ENCODE measurements at regions not wholly inside any gene's neighbourhood (a gene's known extent, or its start where the extent isn't known, plus 50 kb on each side); places are given as distances from the start of the nearest gene placed in this dataset.

DNA sequence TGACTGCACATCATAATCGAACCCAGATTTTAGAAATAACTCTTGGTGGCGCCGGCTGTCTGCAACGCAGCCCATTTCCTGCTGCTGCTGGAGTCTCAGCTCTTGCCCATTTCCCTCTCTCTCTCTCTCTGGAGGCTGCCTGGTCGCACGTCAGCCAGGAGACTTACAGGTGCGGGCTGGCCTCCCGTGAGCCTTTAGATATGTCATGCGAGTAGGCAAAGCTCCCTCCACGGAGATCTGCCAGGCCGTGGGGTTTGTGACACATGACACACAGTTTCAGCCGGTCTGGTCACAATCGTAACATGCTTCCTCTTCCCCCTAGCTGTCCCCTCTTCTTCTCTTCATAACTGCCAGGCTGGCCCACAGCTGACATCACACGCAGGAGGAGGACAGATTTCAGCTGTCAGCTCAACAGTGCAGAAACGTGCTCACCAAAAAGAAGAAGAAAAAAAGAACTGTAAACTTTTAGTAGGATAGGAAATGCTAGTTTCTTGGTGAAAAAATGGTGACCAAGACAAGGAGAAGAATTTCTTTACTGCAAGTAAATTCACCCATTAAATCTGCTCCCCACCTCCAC, 489.3 kb downstream of the ZNF516 start:
- TF ChIP-seq, protein P1, sequence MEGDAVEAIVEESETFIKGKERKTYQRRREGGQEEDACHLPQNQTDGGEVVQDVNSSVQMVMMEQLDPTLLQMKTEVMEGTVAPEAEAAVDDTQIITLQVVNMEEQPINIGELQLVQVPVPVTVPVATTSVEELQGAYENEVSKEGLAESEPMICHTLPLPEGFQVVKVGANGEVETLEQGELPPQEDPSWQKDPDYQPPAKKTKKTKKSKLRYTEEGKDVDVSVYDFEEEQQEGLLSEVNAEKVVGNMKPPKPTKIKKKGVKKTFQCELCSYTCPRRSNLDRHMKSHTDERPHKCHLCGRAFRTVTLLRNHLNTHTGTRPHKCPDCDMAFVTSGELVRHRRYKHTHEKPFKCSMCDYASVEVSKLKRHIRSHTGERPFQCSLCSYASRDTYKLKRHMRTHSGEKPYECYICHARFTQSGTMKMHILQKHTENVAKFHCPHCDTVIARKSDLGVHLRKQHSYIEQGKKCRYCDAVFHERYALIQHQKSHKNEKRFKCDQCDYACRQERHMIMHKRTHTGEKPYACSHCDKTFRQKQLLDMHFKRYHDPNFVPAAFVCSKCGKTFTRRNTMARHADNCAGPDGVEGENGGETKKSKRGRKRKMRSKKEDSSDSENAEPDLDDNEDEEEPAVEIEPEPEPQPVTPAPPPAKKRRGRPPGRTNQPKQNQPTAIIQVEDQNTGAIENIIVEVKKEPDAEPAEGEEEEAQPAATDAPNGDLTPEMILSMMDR (IDR thresholded peaks at IDR 0.05) = no peak

DNA sequence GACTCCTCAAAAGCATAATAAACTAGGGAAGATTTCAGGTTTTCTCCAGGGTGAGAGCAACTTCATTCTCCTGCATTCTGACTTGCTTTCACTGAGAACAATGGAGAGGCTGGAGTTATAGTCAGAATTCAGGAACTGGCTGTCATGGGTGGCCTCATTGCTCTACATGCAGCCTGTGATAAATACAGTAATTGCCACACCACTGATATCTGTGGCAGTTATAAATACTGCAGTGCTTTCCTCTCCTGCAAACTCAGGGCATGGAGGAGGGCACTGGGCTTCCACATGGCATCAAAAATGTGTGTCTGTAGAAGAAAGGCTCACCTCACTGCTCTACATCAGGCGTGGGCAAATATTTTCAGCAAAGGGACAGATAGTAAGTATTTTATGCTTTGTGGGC, 510.2 kb downstream of the ZNF516 start:
- TF ChIP-seq, protein P1 (IDR thresholded peaks at IDR 0.05) = no peak

DNA sequence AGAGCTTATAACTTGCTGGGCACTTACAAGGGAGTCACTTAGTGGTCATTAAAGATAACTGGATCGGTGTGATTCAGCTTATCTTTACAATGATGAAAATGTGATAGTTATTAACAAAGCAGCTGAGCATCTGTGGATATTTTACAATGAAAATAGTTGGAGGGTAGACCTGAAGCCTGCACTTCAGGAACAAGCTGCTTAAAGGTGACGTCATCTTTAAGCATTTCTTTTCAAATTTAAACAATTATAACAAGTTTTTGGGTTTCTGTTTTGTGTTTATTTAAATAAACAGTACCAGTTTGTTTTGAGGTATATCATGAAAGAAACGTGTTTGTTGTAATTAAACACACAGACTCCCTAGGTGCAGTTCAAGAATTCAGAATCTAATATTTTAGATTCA, 513.9 kb downstream of the ZNF516 start:
- TF ChIP-seq, protein P1 (IDR thresholded peaks at IDR 0.05) = no peak

DNA sequence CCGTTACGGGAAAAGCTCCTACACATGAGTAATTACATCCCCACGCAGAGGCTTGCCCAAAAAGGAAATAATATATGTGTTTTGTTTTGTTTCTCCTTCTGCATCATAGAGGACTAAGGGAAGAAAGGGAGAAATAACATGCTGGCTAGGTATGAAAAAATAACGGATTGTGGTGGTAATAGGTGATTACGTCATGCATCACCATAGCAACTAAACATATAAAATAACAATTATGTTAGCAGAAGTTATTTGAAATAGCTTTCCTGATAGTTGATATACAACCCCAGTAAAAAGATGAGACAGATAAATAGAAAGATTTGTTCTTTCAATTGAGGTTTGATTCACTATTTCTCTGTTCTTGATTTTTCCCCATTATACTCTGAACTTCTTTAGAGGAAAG, 518.0 kb downstream of the ZNF516 start:
- TF ChIP-seq, protein P1 (IDR thresholded peaks at IDR 0.05) = no peak

DNA sequence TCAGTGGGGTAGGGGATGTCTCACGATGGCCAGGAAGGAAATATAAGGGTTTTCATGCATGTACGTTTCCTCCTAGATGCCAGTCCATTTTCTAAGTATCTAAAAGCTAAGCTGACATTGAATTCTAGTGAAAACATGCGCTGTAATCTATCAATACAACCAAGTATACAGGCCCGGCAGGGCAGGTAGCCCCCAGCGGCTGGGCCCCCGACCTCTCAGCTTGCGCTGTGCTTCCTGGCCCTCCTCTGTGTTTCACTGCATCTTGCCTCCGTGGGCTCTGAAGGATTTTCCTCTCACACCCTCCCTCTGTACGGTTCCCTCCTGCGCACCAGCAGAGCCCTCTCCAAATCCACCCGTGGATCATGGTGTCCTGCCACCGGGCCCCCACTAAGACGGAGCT, 524.8 kb downstream of the ZNF516 start:
- TF ChIP-seq, protein P1 (IDR thresholded peaks at IDR 0.05) = no peak

DNA sequence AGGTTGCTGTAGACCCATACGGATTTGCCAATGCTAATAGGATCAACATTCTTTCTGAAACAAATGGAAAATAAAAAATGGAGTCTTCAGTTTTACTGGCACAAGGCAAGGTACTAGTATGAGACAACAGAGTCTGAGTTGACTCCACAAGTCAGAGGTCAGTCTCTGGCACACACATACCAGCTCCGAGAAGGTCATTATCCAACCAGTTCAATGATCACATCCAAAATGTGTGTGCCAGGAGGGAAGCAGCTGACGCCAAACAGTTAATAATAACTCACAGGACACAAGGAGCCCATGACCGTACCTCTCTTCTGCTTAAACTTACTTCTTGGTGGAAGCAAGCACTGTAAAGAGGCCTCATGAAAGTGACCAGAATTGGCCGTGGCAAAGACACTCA, 528.6 kb downstream of the ZNF516 start:
- TF ChIP-seq, protein P1 (IDR thresholded peaks at IDR 0.05) = no peak

DNA sequence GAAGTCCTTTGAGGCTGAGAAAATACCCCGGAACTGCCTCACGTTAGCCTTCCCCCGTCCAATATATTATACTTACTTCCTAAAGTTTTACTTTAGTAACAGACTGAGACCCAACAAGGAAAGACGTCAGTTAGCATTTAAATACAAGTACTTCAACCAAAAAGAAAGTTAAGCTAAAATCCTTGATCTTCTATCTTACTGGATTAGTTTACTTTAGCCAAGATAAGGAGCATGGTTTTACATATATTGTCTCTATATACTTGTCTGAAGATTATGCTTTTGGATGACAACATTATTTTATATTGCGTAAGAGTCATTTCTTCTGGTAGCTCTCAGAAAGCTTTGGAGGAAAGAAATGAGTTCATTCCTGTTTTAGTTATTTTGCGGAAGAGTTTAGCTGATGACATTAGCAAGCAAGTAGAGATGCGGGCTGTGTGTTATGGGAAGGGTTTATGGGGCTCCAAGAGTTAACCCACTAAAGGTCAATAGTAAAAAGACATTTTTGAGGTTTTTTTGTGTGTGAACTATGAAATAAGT, 532.9 kb downstream of the ZNF516 start:
- TF ChIP-seq, protein P1 (IDR thresholded peaks at IDR 0.05) = no peak

DNA sequence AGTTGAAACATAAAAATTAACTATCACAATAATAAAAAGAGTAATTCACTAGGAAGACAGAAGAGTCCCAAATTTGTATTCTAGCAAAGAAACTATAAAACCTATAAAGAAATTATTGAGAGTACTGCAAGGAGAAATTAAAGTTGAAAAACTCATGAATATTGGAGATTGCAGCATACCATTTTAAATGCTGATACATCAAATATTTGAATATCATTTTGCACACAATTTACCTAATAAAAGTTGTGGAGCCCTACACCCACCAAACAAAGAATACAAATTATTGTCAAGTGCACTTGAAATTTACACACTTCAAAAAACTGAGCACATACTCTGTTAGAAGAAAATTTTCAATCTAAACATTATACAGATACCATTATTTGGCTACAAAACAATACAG, 531.6 kb upstream of the SMIM21 start:
- TF ChIP-seq, protein P1 (IDR thresholded peaks at IDR 0.05) = no peak

All from LNCAP (cell line).